ENCODE measurements at regions not wholly inside any gene's neighbourhood (a gene's known extent, or its start where the extent isn't known, plus 50 kb on each side); places are given as distances from the start of the nearest gene placed in this dataset.

DNA sequence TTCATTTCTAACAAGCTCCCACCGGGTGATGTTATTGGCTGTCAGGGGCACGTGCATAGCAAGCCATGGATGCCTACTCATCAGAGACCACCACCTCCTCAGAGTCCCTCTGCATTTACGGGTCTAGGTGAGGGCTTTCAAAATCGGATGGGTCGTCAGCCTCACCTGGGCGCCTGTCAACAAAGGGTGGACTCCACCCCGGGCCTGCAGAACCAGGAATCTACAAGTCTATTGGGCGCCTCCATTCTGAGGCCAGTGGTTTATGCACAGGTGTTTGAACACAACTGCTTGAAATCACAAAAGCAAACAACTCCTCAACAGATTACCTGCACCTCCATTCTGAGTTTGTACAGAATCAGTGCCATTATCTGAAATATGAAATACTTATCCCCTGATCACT, 318.9 kb downstream of the PTTG2 start:
- TF ChIP-seq, protein P1, sequence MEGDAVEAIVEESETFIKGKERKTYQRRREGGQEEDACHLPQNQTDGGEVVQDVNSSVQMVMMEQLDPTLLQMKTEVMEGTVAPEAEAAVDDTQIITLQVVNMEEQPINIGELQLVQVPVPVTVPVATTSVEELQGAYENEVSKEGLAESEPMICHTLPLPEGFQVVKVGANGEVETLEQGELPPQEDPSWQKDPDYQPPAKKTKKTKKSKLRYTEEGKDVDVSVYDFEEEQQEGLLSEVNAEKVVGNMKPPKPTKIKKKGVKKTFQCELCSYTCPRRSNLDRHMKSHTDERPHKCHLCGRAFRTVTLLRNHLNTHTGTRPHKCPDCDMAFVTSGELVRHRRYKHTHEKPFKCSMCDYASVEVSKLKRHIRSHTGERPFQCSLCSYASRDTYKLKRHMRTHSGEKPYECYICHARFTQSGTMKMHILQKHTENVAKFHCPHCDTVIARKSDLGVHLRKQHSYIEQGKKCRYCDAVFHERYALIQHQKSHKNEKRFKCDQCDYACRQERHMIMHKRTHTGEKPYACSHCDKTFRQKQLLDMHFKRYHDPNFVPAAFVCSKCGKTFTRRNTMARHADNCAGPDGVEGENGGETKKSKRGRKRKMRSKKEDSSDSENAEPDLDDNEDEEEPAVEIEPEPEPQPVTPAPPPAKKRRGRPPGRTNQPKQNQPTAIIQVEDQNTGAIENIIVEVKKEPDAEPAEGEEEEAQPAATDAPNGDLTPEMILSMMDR (conservative IDR thresholded peaks at IDR 0.05): no peak
- no peak for TF ChIP-seq ZFX (IDR thresholded peaks at IDR 0.05)

DNA sequence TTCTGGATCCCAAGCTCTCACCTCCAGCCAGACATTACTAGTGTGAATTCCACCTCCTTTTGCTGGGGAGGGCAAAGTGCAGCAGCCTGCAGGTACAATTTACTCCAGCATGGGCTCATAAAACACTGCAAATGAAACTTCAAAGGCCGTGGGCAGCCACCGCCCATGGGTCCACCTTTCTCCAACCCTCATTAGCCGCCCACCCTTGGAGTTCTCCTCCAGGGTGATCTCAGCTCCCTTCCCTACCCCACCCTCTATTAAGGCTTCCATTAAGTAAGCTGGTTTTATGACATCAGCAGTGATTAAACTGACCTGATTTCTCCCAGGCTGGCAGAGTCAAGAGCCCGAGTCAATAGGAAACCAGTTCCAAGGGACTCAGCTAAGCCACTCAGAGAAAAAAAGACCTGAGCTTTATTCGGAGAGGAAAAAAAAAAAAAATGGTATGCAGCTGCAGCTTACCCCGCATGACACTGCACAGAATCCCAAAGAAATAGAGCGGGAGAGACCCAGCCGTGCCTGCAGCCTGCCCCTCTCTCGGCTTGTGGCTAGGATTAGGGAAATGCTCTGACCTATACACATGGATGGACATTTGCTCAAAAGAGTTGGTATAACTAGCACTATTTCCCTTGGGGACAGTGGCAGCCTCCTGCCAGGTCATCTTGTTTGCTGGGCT, 319.6 kb downstream of the PTTG2 start:
- no peak overlapping the region for H3K27ac ChIP-seq
- TF ChIP-seq ZFX (IDR thresholded peaks at IDR 0.05): no peak
- TF ChIP-seq, protein P1 (conservative IDR thresholded peaks at IDR 0.05): no peak

More for the DNA sequence above, 318.9 kb downstream of the PTTG2 start:
- no peak overlapping the region for H3K27ac ChIP-seq

DNA sequence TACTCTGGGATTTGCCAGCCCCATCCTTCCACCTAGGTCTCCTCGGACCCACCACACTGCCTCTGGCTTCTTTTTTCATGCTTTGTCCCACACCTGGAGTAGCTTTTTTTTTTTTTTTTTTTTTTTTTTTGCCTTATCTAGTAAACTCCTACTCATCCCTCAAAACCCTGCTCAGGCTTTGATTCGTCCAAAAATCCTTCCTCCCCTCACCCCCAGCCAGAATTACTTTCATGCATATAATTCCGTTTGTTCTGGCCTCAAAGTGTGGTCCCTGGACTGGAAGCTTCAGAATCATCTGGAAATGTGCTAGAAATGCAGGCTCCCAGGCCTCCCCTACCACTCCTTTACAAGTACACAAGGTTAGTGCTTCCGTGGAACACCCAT, 320.1 kb downstream of the PTTG2 start:
- H3K27ac ChIP-seq: no peak overlapping the region
- no peak for TF ChIP-seq ZFX (IDR thresholded peaks at IDR 0.05)
- TF ChIP-seq, protein P1 (conservative IDR thresholded peaks at IDR 0.05): no peak

DNA sequence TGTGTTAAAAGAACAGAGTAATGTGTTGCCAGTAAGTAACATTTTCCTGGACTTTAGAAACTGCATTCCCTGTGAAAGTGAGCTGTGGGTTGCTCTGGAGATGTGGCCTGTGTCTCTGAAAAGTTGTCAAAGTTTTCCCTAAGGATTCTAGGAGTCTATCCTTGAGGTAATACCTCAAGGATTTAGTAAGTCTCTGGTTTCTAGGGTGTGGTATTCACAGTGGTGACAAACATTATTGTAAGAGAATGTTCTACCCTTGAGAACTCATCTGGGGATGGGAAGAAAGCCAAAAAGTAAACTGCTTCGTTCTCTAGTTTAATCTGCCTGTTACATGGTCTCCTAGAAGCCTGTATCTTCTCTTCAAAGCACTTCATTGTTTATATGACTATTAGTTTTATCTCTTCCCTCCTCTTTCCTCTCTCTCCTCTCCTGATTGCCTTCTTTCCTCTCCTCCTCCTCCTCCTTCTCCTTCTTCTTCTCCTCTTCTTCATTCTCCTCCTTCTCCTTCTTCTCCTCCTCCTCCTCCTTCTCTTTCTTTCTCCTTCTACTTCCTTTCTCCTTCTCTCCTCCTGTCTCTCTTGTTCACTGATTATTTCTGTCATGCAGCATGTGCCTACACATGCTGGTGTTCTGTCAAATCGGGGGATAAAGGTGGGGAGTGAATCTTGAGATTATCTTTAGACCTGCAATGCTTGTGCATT, 321.3 kb downstream of the PTTG2 start:
- TF ChIP-seq, protein P1 (conservative IDR thresholded peaks at IDR 0.05): no peak
- TF ChIP-seq ZFX (IDR thresholded peaks at IDR 0.05): no peak
- H3K27ac ChIP-seq: no peak overlapping the region

DNA sequence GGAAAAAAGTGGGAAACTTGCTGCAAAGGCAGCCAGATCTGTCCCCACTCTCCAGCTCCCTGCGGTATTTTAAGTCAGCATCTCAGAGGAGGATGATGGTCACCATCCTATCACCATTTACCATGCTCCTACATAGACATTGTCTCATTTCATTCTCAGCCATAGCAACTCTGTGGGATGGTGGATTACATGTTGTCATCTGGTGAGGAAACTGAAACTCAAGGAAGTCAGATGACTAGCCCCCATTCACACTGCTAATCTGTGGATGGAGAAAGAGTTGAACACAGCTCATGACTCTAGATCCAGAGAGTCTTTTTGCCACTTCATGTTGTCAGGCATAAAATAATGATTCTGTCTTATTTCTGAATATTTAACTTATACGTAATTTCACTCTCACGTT, 323.5 kb downstream of the PTTG2 start:
- TF ChIP-seq ZFX (IDR thresholded peaks at IDR 0.05): no peak
- TF ChIP-seq, protein P1 (conservative IDR thresholded peaks at IDR 0.05): no peak
- no peak overlapping the region for H3K27ac ChIP-seq

DNA sequence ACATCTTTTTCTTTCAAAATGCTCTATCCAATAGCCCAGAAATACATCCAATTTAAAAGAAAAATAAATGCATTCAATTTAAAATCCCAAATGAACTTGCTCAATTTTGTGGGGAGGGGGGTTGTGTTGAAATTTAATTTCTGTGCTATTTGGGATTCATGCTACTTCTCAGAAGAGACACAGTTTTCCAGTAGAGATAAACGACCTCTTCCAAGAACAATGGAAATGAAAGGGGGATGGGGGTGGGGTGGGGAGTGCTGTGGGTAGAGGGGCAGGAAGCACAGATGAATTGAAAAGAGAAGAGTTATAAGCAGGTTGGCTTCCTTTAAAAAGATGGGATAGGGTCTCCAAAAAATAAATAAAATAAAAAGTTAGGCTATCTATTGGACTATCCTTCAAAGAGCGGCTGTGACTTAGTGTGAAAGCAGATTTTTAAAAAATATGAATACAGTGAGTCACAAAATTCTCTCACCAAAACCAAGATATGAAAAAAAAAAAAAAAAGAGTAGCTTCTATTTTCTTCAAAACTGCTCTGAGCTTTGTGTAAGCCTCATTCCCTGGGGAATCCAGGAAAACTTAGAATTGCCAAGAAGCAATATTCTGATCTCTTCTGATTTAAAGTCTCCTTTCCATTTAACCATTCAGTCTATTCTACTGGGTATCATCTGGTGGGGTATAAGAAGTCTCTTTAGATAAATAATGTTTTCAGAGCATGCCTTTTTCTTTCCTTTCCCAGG, 324.3 kb downstream of the PTTG2 start:
- H3K27ac ChIP-seq: no peak overlapping the region
- no peak for TF ChIP-seq ZFX (IDR thresholded peaks at IDR 0.05)
- TF ChIP-seq, protein P1 (conservative IDR thresholded peaks at IDR 0.05): no peak

All from C4-2B (cell line).